H9 (cell line): ENCODE measurements at regions not wholly inside any gene's neighbourhood (a gene's known extent, or its start where the extent isn't known, plus 50 kb on each side); places are given as distances from the start of the nearest gene placed in this dataset.

Experiments
- DNase-seq: peaks from one replicate; pipeline ENCODE4 v3.0.0-alpha.2; 2017
- H2AFZ ChIP-seq: one replicate; pipeline ENCODE4 v1.6.1; 2013; ENCODE audit warnings: mild to moderate bottlenecking, low read length, control low read depth, moderate library complexity
- H2AK5ac ChIP-seq: 2 replicates; pipeline ENCODE4 v1.6.1; 2013; ENCODE audit warnings: low read length, control low read depth, mixed read lengths; ENCODE audit not compliant: insufficient read length
- H2BK120ac ChIP-seq: one replicate; pipeline ENCODE4 v1.6.1; 2013; ENCODE audit warnings: low read depth, mild to moderate bottlenecking, low read length, control low read depth, inconsistent platforms; ENCODE audit not compliant: poor library complexity, severe bottlenecking
- H2BK12ac ChIP-seq: 2 replicates; pipeline ENCODE4 v1.6.1; 2013; ENCODE audit warnings: low read length, control low read depth, mixed read lengths, low read depth; ENCODE audit not compliant: insufficient read length
- H2BK15ac ChIP-seq: 2 replicates; pipeline ENCODE4 v1.6.1; 2013; ENCODE audit warnings: low read depth, low read length, control low read depth
- H2BK20ac ChIP-seq: one replicate; pipeline ENCODE4 v1.6.1; 2013; ENCODE audit warnings: low read depth, mild to moderate bottlenecking, low read length, control low read depth, inconsistent platforms; ENCODE audit not compliant: poor library complexity, severe bottlenecking
- H2BK5ac ChIP-seq: 2 replicates; pipeline ENCODE4 v1.6.1; 2013; ENCODE audit warnings: low read length, control low read depth, mixed read lengths; ENCODE audit not compliant: insufficient read length
- H3K14ac ChIP-seq: 2 replicates; pipeline ENCODE4 v1.6.1; 2013; ENCODE audit warnings: low read length, control low read depth; ENCODE audit not compliant: insufficient read depth
- H3K18ac ChIP-seq: 2 replicates; pipeline ENCODE4 v1.6.1; 2013; ENCODE audit warnings: low read depth, mild to moderate bottlenecking, mixed read lengths, low read length, control low read depth; ENCODE audit not compliant: insufficient read length
- H3K23ac ChIP-seq: 2 replicates; pipeline ENCODE4 v1.6.1; 2013; ENCODE audit warnings: low read length, control low read depth, mixed read lengths, low read depth; ENCODE audit not compliant: insufficient read length
- H3K23me2 ChIP-seq: 2 replicates; pipeline ENCODE4 v1.6.1; 2013; ENCODE audit warnings: low read depth, mild to moderate bottlenecking, mixed read lengths, low read length, control low read depth; ENCODE audit not compliant: insufficient read length, poor library complexity, severe bottlenecking
- H3K27ac ChIP-seq: 2 replicates; pipeline ENCODE4 v1.5.1; 2013; ENCODE audit warnings: low read length, control low read depth, mixed read lengths, low read depth; ENCODE audit not compliant: insufficient read length
- H3K27me3 ChIP-seq: 2 replicates; pipeline ENCODE4 v1.6.1; 2013; ENCODE audit warnings: low read length, control low read depth, inconsistent platforms; ENCODE audit not compliant: insufficient read depth
- H3K4ac ChIP-seq: 2 replicates; pipeline ENCODE4 v1.6.1; 2013; ENCODE audit warnings: low read depth, mild to moderate bottlenecking, control low read depth, inconsistent platforms, low read length, moderate library complexity
- H3K4me1 ChIP-seq: 2 replicates; pipeline ENCODE4 v1.6.1; 2013; ENCODE audit warnings: low read length, control low read depth, inconsistent platforms; ENCODE audit not compliant: insufficient read depth
- H3K4me2 ChIP-seq: 2 replicates; pipeline ENCODE4 v1.6.1; 2013; ENCODE audit warnings: low read length, control low read depth, mixed read lengths; ENCODE audit not compliant: insufficient read length, insufficient read depth
- H3K56ac ChIP-seq: 2 replicates; pipeline ENCODE4 v1.6.1; 2013; ENCODE audit warnings: low read depth, mild to moderate bottlenecking, mixed read lengths, low read length, control low read depth; ENCODE audit not compliant: insufficient read length
- H3K79me1 ChIP-seq: 2 replicates; pipeline ENCODE4 v1.6.1; 2013; ENCODE audit warnings: low read depth, mild to moderate bottlenecking, moderate library complexity, low read length, control low read depth, inconsistent platforms; ENCODE audit not compliant: insufficient read depth, poor library complexity, severe bottlenecking
- H3K79me2 ChIP-seq: 2 replicates; pipeline ENCODE4 v1.6.1; 2013; ENCODE audit warnings: low read length, control low read depth, inconsistent platforms; ENCODE audit not compliant: insufficient read depth
- H3K9ac ChIP-seq: 2 replicates; pipeline ENCODE4 v1.6.1; 2013; ENCODE audit warnings: low read length, control low read depth, mixed read lengths; ENCODE audit not compliant: insufficient read length; ENCODE audit errors: extremely low read depth
- H3K9me3 ChIP-seq: one replicate; pipeline ENCODE4 v1.6.1; 2013; ENCODE audit warnings: low read depth, low read length, inconsistent platforms; ENCODE audit not compliant: control insufficient read depth
- H3T11ph ChIP-seq: one replicate; pipeline ENCODE4 v1.6.1; 2013; ENCODE audit warnings: mild to moderate bottlenecking, low read length, control low read depth, inconsistent platforms
- H4K20me1 ChIP-seq: one replicate; pipeline ENCODE4 v1.6.1; 2013; ENCODE audit not compliant: control insufficient read depth, insufficient read length, insufficient read depth
- H4K5ac ChIP-seq: 2 replicates; pipeline ENCODE4 v1.6.1; 2013; ENCODE audit warnings: low read depth, mild to moderate bottlenecking, mixed read lengths, low read length, control low read depth; ENCODE audit not compliant: insufficient read length
- H4K8ac ChIP-seq: replicated peaks from 2 replicates; pipeline ENCODE4 v1.6.1; 2013; ENCODE audit warnings: low read length, control low read depth, mixed read lengths, low read depth; ENCODE audit not compliant: insufficient read length
- H4K91ac ChIP-seq: 2 replicates; pipeline ENCODE4 v1.6.1; 2013; ENCODE audit warnings: low read depth, mild to moderate bottlenecking, moderate library complexity, mixed read lengths, low read length, control low read depth; ENCODE audit not compliant: insufficient read length
- H3K27ac Mint-ChIP-seq, 3 experiments: 2 replicates in 2 of 3; 3 replicates in 1 of 3; pipeline ENCODE4 v1.8.0; 2020 to 2021; ENCODE audit warnings: mixed read lengths in 3 of 3, mild to moderate bottlenecking in 1 of 3, moderate library complexity in 1 of 3
- H3K27me3 Mint-ChIP-seq: 2 replicates; pipeline ENCODE4 v1.8.0; 2021; ENCODE audit warnings: low read depth, mild to moderate bottlenecking, moderate library complexity, mixed read lengths
- H3K36me3 Mint-ChIP-seq, 3 experiments: 2 replicates in 2 of 3; 3 replicates in 1 of 3; pipeline ENCODE4 v1.8.0; 2020 to 2021; ENCODE audit warnings: low read depth in 3 of 3, mixed read lengths in 3 of 3; ENCODE audit not compliant: insufficient read depth in 1 of 3
- H3K4me1 Mint-ChIP-seq, 2 experiments: 2 replicates each; pipeline ENCODE4 v1.8.0; 2020; ENCODE audit warnings: mixed read lengths in 2 of 2
- H3K4me3 Mint-ChIP-seq, 2 experiments: 2 replicates in 1 of 2; 3 replicates in 1 of 2; pipeline ENCODE4 v1.8.0; 2020 to 2021; ENCODE audit warnings: mild to moderate bottlenecking in 2 of 2, mixed read lengths in 2 of 2, moderate library complexity in 1 of 2
- H3K9me3 Mint-ChIP-seq, 2 experiments: 2 replicates in 1 of 2; 3 replicates in 1 of 2; pipeline ENCODE4 v1.8.0; 2020; ENCODE audit warnings: mild to moderate bottlenecking in 2 of 2, mixed read lengths in 2 of 2, moderate library complexity in 1 of 2
- CTCF ChIP-seq: fragments of 200-600 bp; sonication (generic); conservative IDR thresholded peaks from 3 replicates; pipeline ENCODE4 v1.8.0; 2021; ENCODE audit warnings: antibody characterized with exemption, mild to moderate bottlenecking
- WGBS: extraction: QIAGEN DNeasy Blood & Tissue Kit; methylation state at CpG from one replicate; pipeline ENCODE4 v1.1.7; 2013; ENCODE audit warnings: missing lambda C conversion rate, low lambda C conversion rate, mixed read lengths; ENCODE audit not compliant: insufficient read length; ENCODE audit errors: extremely low coverage; 5-methylcytosine and 5-hydroxymethylcytosine counted together

- Histone ChIP-seq H3K79me2 (no peaks in the 10 kb centered on the region), H4K8ac (no peak overlapping the region), H3K27me3 (no peaks in the 10 kb centered on the region), H2BK15ac (no peak overlapping the region), H3K56ac (no peak overlapping the region), H2BK5ac (no peak overlapping the region), H3K27ac (no peak overlapping the region), H3K9ac (no peak overlapping the region), H2BK20ac (no peak overlapping the region), H3T11ph (no peak overlapping the region), H3K79me1 (no peaks in the 10 kb centered on the region), H4K5ac (no peak overlapping the region), H3K4me2 (no peak overlapping the region), H2BK120ac (no peak overlapping the region), H4K91ac (no peak overlapping the region), H3K18ac (no peak overlapping the region), H3K23me2 (no peaks in the 10 kb centered on the region), H3K9me3 (no peaks in the 10 kb centered on the region), H3K23ac (no peak overlapping the region), H3K4ac (no peak overlapping the region), H3K14ac (no peak overlapping the region), H3K4me1 (no peaks in the 10 kb centered on the region), H2BK12ac (no peak overlapping the region), H2AFZ (no peak overlapping the region), H2AK5ac (no peak overlapping the region), H4K20me1 (no peaks in the 10 kb centered on the region)
- DNase-seq, result no peak
- no peak for TF ChIP-seq CTCF
- Mint-ChIP-seq H3K27ac (no peak overlapping the region), H3K36me3 (no peaks in the 10 kb centered on the region), H3K4me3 (no peak overlapping the region), H3K9me3 (no peaks in the 10 kb centered on the region; a peak in 1 of 5 replicates), H3K4me1 (peaks cover 15 to 20% of the 10 kb centered on the region in 2 experiments), H3K27me3 (no peaks in the 10 kb centered on the region)
- no CpG with 5 or more reads among the region's 4 CpGs for WGBS
Observed at GRCh38 chr20:11205769-11206362, 532.1 kb upstream of the JAG1 start.
